ENCODE measurements at regions not wholly inside any gene's neighbourhood (a gene's known extent, or its start where the extent isn't known, plus 50 kb on each side); places are given as distances from the start of the nearest gene placed in this dataset.

- no peak for TF ChIP-seq POLR2AphosphoS5 (IDR thresholded peaks at IDR 0.05; ENCODE audit: low read depth)
- no peak for TF ChIP-seq SPI1 (IDR thresholded peaks at IDR 0.05; ENCODE audit: borderline replicate concordance, low read depth)
- TF ChIP-seq GABPA (IDR thresholded peaks at IDR 0.05; ENCODE audit: low read depth), result no peak
- TF ChIP-seq CTCF (IDR thresholded peaks at IDR 0.05; ENCODE audit: insufficient read depth, low read length), result no peak
- TF ChIP-seq REST (IDR thresholded peaks at IDR 0.05; ENCODE audit: insufficient replicate concordance, low read depth), result no peak
- no peak overlapping the region for H3K4me3 ChIP-seq (replicated peaks; ENCODE audit: insufficient read depth, low read length)
- no peak overlapping the region for H3K27ac ChIP-seq (replicated peaks)
- DNase-seq (ENCODE audit: low read depth in 1 of 2, low spot score in 1 of 2), result no peak
- peaks cover 3% of the 10 kb centered on the region for H3K27me3 ChIP-seq (ENCODE audit: insufficient read depth, poor library complexity, severe bottlenecking)
Observed at GRCh38 chr14:83827383-83827782, 1702.6 kb upstream of the FLRT2 start.

- H3K4me3 ChIP-seq (replicated peaks; ENCODE audit: insufficient read depth, low read length), result no peak overlapping the region
- no peak for DNase-seq (ENCODE audit: low read depth in 1 of 2, low spot score in 1 of 2)
- no peak overlapping the region for H3K27ac ChIP-seq (replicated peaks)
- no peak for TF ChIP-seq CTCF (IDR thresholded peaks at IDR 0.05; ENCODE audit: insufficient read depth, low read length)
- TF ChIP-seq POLR2AphosphoS5 (IDR thresholded peaks at IDR 0.05; ENCODE audit: low read depth), result no peak
- TF ChIP-seq SPI1 (IDR thresholded peaks at IDR 0.05; ENCODE audit: borderline replicate concordance, low read depth), result no peak
- no peak for TF ChIP-seq REST (IDR thresholded peaks at IDR 0.05; ENCODE audit: insufficient replicate concordance, low read depth)
- TF ChIP-seq GABPA (IDR thresholded peaks at IDR 0.05; ENCODE audit: low read depth), result no peak
- H3K27me3 ChIP-seq (ENCODE audit: insufficient read depth, poor library complexity, severe bottlenecking), result peaks cover 3% of the 10 kb centered on the region
Observed at GRCh38 chr14:83828406-83828805, 1701.5 kb upstream of the FLRT2 start.

GRCh38 chr14:83830316-83830715 is 1699.6 kb upstream of the FLRT2 start:
- DNase-seq (ENCODE audit: low read depth in 1 of 2, low spot score in 1 of 2), result no peak
- Histone ChIP-seq H3K4me3 (replicated peaks; ENCODE audit: insufficient read depth, low read length) (no peak overlapping the region), H3K27me3 (ENCODE audit: insufficient read depth, poor library complexity, severe bottlenecking) (peaks cover 3% of the 10 kb centered on the region), H3K27ac (replicated peaks) (no peak overlapping the region)
- no peak for TF ChIP-seq GABPA (IDR thresholded peaks at IDR 0.05; ENCODE audit: low read depth)

- H3K4me3 ChIP-seq (replicated peaks; ENCODE audit: insufficient read depth, low read length), result no peak overlapping the region
- H3K27ac ChIP-seq (replicated peaks), result no peak overlapping the region
- no peak for TF ChIP-seq SPI1 (IDR thresholded peaks at IDR 0.05; ENCODE audit: borderline replicate concordance, low read depth)
- TF ChIP-seq POLR2AphosphoS5 (IDR thresholded peaks at IDR 0.05; ENCODE audit: low read depth), result no peak
- no peak for TF ChIP-seq GABPA (IDR thresholded peaks at IDR 0.05; ENCODE audit: low read depth)
- no peak for TF ChIP-seq REST (IDR thresholded peaks at IDR 0.05; ENCODE audit: insufficient replicate concordance, low read depth)
- no peak for TF ChIP-seq CTCF (IDR thresholded peaks at IDR 0.05; ENCODE audit: insufficient read depth, low read length)
- no peak for DNase-seq (ENCODE audit: low read depth in 1 of 2, low spot score in 1 of 2)
- H3K27me3 ChIP-seq (ENCODE audit: insufficient read depth, poor library complexity, severe bottlenecking), result no peaks in the 10 kb centered on the region
Observed at GRCh38 chr14:83838226-83838625, 1691.7 kb upstream of the FLRT2 start.
